ENCODE measurements at regions not wholly inside any gene's neighbourhood (a gene's known extent, or its start where the extent isn't known, plus 50 kb on each side); places are given as distances from the start of the nearest gene placed in this dataset.

- TF ChIP-seq CTCF (IDR thresholded peaks at IDR 0.05 in 2 of 3, conservative IDR thresholded peaks at IDR 0.05 in 1 of 3; ENCODE audit: borderline replicate concordance in 1 of 3, insufficient read depth in 1 of 3, low read depth in 2 of 3, low read length in 2 of 3) (no peak), POLR2A (IDR thresholded peaks at IDR 0.05; ENCODE audit: borderline replicate concordance, extremely low read depth, insufficient read depth, insufficient read length) (no peak), ZBTB33 (IDR thresholded peaks at IDR 0.05; ENCODE audit: extremely low read depth, insufficient replicate concordance, low read length) (no peak), REST (IDR thresholded peaks at IDR 0.05; ENCODE audit: low read depth) (no peak), MAX (IDR thresholded peaks at IDR 0.05) (no peak), ZNF274 (IDR thresholded peaks at IDR 0.05; ENCODE audit: low read depth, low read length) (no peak), EZH2phosphoT487 (IDR thresholded peaks at IDR 0.05; ENCODE audit: borderline replicate concordance) (no peak), EZH2 (IDR thresholded peaks at IDR 0.05) (no peak), POLR2AphosphoS5 (IDR thresholded peaks at IDR 0.05; ENCODE audit: low read depth, low read length) (no peak)
These were observed 505.4 kb downstream of the EFNA5 start for GRCh38 chr5:107165296-107165695.

Data from HCT116 (cell line).